H1 (cell line): ENCODE measurements at regions not wholly inside any gene's neighbourhood (a gene's known extent, or its start where the extent isn't known, plus 50 kb on each side); places are given as distances from the start of the nearest gene placed in this dataset.

Experiments
- CTCF ChIA-PET: fragments of 300-600 bp; sonication (Branson Sonifier 250); formaldehyde crosslinking; loops from one replicate; lab custom pipeline; 2021; ENCODE audit not compliant: partially characterized antibody; lab: Charles Lee
- POLR2A ChIA-PET: fragments of 300-600 bp; sonication (Branson Sonifier 250); formaldehyde crosslinking; loops from one replicate; lab custom pipeline; 2021; ENCODE audit warnings: inconsistent platforms; ENCODE audit not compliant: partially characterized antibody; lab: Charles Lee
- DNase-seq, 2 experiments: peaks; one replicate each; pipeline versions ENCODE4 v3.0.0 to v3.0.0-alpha.2; 2010 to 2022; ENCODE audit warnings: low spot score in 2 of 2, low read depth in 1 of 2, mixed read lengths in 1 of 2
- FAIRE-seq: peaks from 2 replicates; lab custom pipeline; 2011; peaks lifted over from hg19 to GRCh38; lab: Jason Lieb, UNC
- H2AFZ ChIP-seq: 2 replicates; pipeline ENCODE4 v1.8.1; 2012; ENCODE audit warnings: low read length, inconsistent platforms
- H2AK5ac ChIP-seq: 2 replicates; pipeline ENCODE4 v1.6.1; 2013; ENCODE audit warnings: low read depth, low read length
- H2BK120ac ChIP-seq: replicated peaks from 2 replicates; pipeline ENCODE3; 2013; ENCODE audit warnings: low read depth, low read length, inconsistent platforms
- H2BK12ac ChIP-seq: 2 replicates; pipeline ENCODE4 v1.6.1; 2013; ENCODE audit warnings: low read depth, low read length
- H2BK15ac ChIP-seq: 2 replicates; pipeline ENCODE4 v1.6.1; 2013; ENCODE audit warnings: low read length
- H2BK20ac ChIP-seq: 2 replicates; pipeline ENCODE4 v1.6.1; 2013; ENCODE audit warnings: low read length
- H2BK5ac ChIP-seq: 2 replicates; pipeline ENCODE4 v1.6.1; 2013; ENCODE audit warnings: low read depth, low read length
- H3K14ac ChIP-seq: 2 replicates; pipeline ENCODE4 v1.6.1; 2013; ENCODE audit warnings: inconsistent platforms; ENCODE audit not compliant: insufficient read length
- H3K18ac ChIP-seq: 2 replicates; pipeline ENCODE4 v1.6.1; 2013; ENCODE audit warnings: low read length; ENCODE audit errors: extremely low read depth
- H3K23ac ChIP-seq: 2 replicates; pipeline ENCODE4 v1.6.1; 2013; ENCODE audit warnings: inconsistent platforms; ENCODE audit not compliant: insufficient read length
- H3K23me2 ChIP-seq: 2 replicates; pipeline ENCODE4 v1.6.1; 2013; ENCODE audit warnings: low read depth, low read length
- H3K27ac ChIP-seq: 2 replicates; pipeline ENCODE4 v1.6.1; 2011; ENCODE audit warnings: low read depth, low read length, inconsistent platforms
- H3K27me3 ChIP-seq, 4 experiments: replicated peaks in 1 of 4; 1 replicate in 1 of 4; 2 replicates in 3 of 4; pipeline versions ENCODE4 v1.6.1 to v1.8.1; 2011 to 2013; ENCODE audit warnings: low read length in 3 of 4, mild to moderate bottlenecking in 3 of 4, inconsistent platforms in 2 of 4, mixed read lengths in 2 of 4, moderate library complexity in 1 of 4; ENCODE audit not compliant: control insufficient read depth in 3 of 4, insufficient read depth in 3 of 4; ENCODE audit errors: extremely low read depth in 1 of 4
- H3K36me3 ChIP-seq, 4 experiments: 2 replicates each; pipeline versions ENCODE4 v1.6.1 to v1.8.1; 2011 to 2013; ENCODE audit warnings: mild to moderate bottlenecking in 4 of 4, low read length in 3 of 4, moderate library complexity in 2 of 4, control low read depth in 1 of 4, inconsistent platforms in 1 of 4; ENCODE audit not compliant: insufficient read depth in 4 of 4, control insufficient read depth in 2 of 4
- H3K4ac ChIP-seq: replicated peaks from 2 replicates; pipeline ENCODE3; 2013; ENCODE audit warnings: low read length, low read depth, mixed read lengths, inconsistent platforms; ENCODE audit not compliant: insufficient read length
- H3K4me1 ChIP-seq, 4 experiments: replicated peaks in 1 of 4; 1 replicate in 1 of 4; 2 replicates in 3 of 4; pipeline versions ENCODE4 v1.6.1 to v1.8.1; 2011 to 2013; ENCODE audit warnings: low read length in 3 of 4, inconsistent platforms in 2 of 4, mixed read lengths in 1 of 4; ENCODE audit not compliant: insufficient read depth in 4 of 4, control insufficient read depth in 3 of 4
- H3K4me2 ChIP-seq, 2 experiments: 2 replicates each; pipeline versions ENCODE4 v1.6.1 to v1.8.1; 2011 to 2013; ENCODE audit warnings: low read depth in 2 of 2, low read length in 2 of 2, control low read depth in 1 of 2, inconsistent platforms in 1 of 2, mild to moderate bottlenecking in 1 of 2; ENCODE audit not compliant: insufficient read depth in 1 of 2
- H3K4me3 ChIP-seq, 4 experiments: fragments of 200-600, 300-600 bp in 1 of 4; sonication (generic), shearing (Covaris generic), sonication (Bioruptor Twin) in 1 of 4; 2 replicates each; pipeline versions ENCODE4 v1.5.1 to v1.8.1; 2011 to 2016; ENCODE audit warnings: low read length in 4 of 4, low read depth in 3 of 4, control low read depth in 2 of 4, inconsistent platforms in 2 of 4, mild to moderate bottlenecking in 2 of 4, mixed read lengths in 1 of 4, moderate library complexity in 1 of 4; ENCODE audit not compliant: insufficient read depth in 2 of 4; ENCODE audit errors: extremely low read depth in 1 of 4
- H3K56ac ChIP-seq: replicated peaks from 2 replicates; pipeline ENCODE3; 2013; ENCODE audit warnings: low read depth, mild to moderate bottlenecking, mixed read lengths, low read length, inconsistent platforms; ENCODE audit not compliant: insufficient read length
- H3K79me1 ChIP-seq: 2 replicates; pipeline ENCODE4 v1.6.1; 2013; ENCODE audit warnings: low read depth, low read length, control low read depth
- H3K79me2 ChIP-seq, 2 experiments: 2 replicates each; pipeline versions ENCODE4 v1.6.1 to v1.8.1; 2012 to 2013; ENCODE audit warnings: low read length in 2 of 2, mild to moderate bottlenecking in 2 of 2, inconsistent platforms in 1 of 2; ENCODE audit not compliant: insufficient read depth in 2 of 2, control insufficient read depth in 1 of 2
- H3K9ac ChIP-seq, 4 experiments: replicated peaks in 1 of 4; 1 replicate in 1 of 4; 2 replicates in 3 of 4; pipeline versions ENCODE4 v1.6.1 to v1.8.1; 2011 to 2013; ENCODE audit warnings: low read depth in 3 of 4, low read length in 3 of 4, control low read depth in 2 of 4, mild to moderate bottlenecking in 2 of 4, moderate library complexity in 2 of 4, inconsistent platforms in 1 of 4; ENCODE audit errors: extremely low read depth in 1 of 4
- H3K9me3 ChIP-seq, 2 experiments: 2 replicates each; pipeline versions ENCODE4 v1.6.1 to v1.8.1; 2012 to 2013; ENCODE audit warnings: mild to moderate bottlenecking in 2 of 2, moderate library complexity in 2 of 2, control low read depth in 1 of 2, inconsistent platforms in 1 of 2, low read depth in 1 of 2, low read length in 1 of 2, mixed read lengths in 1 of 2; ENCODE audit not compliant: insufficient read depth in 2 of 2
- H4K20me1 ChIP-seq, 2 experiments: replicated peaks in 1 of 2; 2 replicates each; pipeline versions ENCODE3 to v1.8.1; 2011 to 2013; ENCODE audit warnings: inconsistent platforms in 2 of 2, low read length in 2 of 2, mild to moderate bottlenecking in 1 of 2; ENCODE audit not compliant: insufficient read depth in 2 of 2, control insufficient read depth in 1 of 2
- H4K5ac ChIP-seq: 2 replicates; pipeline ENCODE4 v1.6.1; 2013; ENCODE audit warnings: low read length, low read depth, mixed read lengths, inconsistent platforms; ENCODE audit not compliant: insufficient read length
- H4K8ac ChIP-seq: 2 replicates; pipeline ENCODE4 v1.8.0; 2013; ENCODE audit warnings: mild to moderate bottlenecking, moderate library complexity, low read length, inconsistent platforms; ENCODE audit not compliant: insufficient read depth; ENCODE audit errors: extremely low read depth
- H4K91ac ChIP-seq: replicated peaks from 2 replicates; pipeline ENCODE3; 2013; ENCODE audit warnings: low read length, mixed read lengths, inconsistent platforms; ENCODE audit not compliant: insufficient read length
- EGR1 ChIP-seq: IDR thresholded peaks from 2 replicates; pipeline ENCODE4 v1.6.1; 2011; ENCODE audit warnings: low read depth, low read length, borderline replicate concordance
- HDAC6 ChIP-seq: IDR thresholded peaks from one replicate; pipeline ENCODE4 v1.7.1; 2012; ENCODE audit warnings: low read depth, mild to moderate bottlenecking, inconsistent platforms, low read length, moderate library complexity
- RNF2 ChIP-seq: fragments of 200-900, 300-1000 bp; sonication (generic); IDR thresholded peaks from 2 replicates; pipeline ENCODE4 v1.7.1; 2016; ENCODE audit warnings: borderline replicate concordance, low read depth, mild to moderate bottlenecking, antibody characterized with exemption, low read length; ENCODE audit not compliant: poor library complexity, severe bottlenecking; ENCODE audit errors: missing control alignments
- ZNF274 ChIP-seq: IDR thresholded peaks from 2 replicates; pipeline ENCODE4 v1.7.0; 2012; ENCODE audit warnings: low read length, borderline replicate concordance; ENCODE audit errors: extremely low read depth
- WGBS, 2 experiments: shearing (Covaris generic) in 1 of 2; methylation state at CpG; one replicate each; pipeline versions ENCODE4 v1.1.6 to v1.1.7; 2013 to 2015; ENCODE audit warnings: low lambda C conversion rate in 2 of 2, mixed read lengths in 2 of 2, inconsistent platforms in 1 of 2, low coverage in 1 of 2, missing lambda C conversion rate in 1 of 2; ENCODE audit not compliant: insufficient replicate concordance in 2 of 2, insufficient coverage in 1 of 2, insufficient read length in 1 of 2; ENCODE audit errors: extremely low coverage in 1 of 2, missing lambda C conversion rate in 1 of 2; 5-methylcytosine and 5-hydroxymethylcytosine counted together
- TF ChIP-seq, protein P1 (sequence below): IDR thresholded peaks from 2 replicates; pipeline ENCODE4 v1.6.1; 2011; ENCODE audit warnings: low read length, improper control_type of control experiment

DNA sequence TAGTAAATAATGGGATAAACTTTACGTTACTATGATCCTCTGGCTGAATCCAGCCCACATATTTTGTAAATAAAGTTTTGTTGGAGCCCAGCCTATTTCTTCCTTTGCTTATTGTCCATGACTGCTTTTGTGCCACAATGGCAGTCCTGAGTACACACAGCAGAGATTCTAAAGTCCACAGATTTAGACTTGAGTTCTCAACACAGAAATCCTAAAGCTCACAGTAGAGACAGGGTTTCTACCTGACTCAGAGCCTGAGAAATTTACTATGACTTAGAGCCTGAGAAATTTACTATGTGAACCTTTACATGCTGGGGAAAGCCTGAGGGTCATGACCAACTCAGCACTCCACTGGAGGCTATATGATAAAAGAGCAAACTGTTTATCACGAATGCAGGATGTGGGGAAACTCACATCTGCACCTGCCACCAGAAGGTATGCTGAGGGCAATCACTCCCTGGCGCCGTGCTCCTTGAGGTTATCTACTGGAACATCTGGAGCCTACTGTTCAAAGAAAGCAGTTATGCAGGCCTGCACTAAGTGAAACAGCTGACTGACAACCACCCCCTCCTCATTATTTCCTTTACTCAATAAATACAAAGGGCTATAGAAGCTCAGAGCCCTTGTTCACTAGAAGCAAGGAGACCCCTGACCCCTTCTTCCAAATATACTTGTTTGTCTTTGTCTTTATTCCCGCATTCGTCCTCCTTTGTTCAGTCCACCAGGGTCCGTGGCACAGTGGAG is 52.6 kb upstream of the BICD1 start:
- Histone ChIP-seq H4K20me1 (no peaks in the 10 kb centered on the region), H3K9me3 (peaks cover 2% of the 10 kb centered on the region in 2 experiments; a peak in 2 of 4 replicates), H2BK5ac (no peak overlapping the region), H3K27ac (no peak overlapping the region), H3K9ac (no peak overlapping the region), H2BK12ac (no peak overlapping the region; the same call in 1 of the 2 replicates), H3K56ac (no peak overlapping the region), H3K79me2 (no peaks in the 10 kb centered on the region), H3K4ac (no peak overlapping the region), H3K4me2 (no peak overlapping the region), H3K23me2 (no peaks in the 10 kb centered on the region), H3K14ac (no peak overlapping the region), H2AK5ac (no peak overlapping the region), H3K4me1 (peaks cover 0 to 7% (median 1%) of the 10 kb centered on the region in 4 experiments; a peak in 2 of 7 replicates), H3K23ac (no peak overlapping the region), H4K5ac (no peak overlapping the region), H3K4me3 (no peak overlapping the region), H4K91ac (no peak overlapping the region), H2BK20ac (0 out of 2 replicates have a peak overlapping the region, but pooled peaks have one; percentile 9), H3K36me3 (no peaks in the 10 kb centered on the region), H3K27me3 (no peaks in the 10 kb centered on the region), H3K79me1 (no peaks in the 10 kb centered on the region), H2BK15ac (no peak overlapping the region), H4K8ac (no peak overlapping the region), H3K18ac (no peak overlapping the region), H2AFZ (no peak overlapping the region), H2BK120ac (no peak overlapping the region)
- ChIA-PET POLR2A (no interaction called here), CTCF (interaction anchor here (0.6 kb wide), 1 partner anchor 205 kb away, joined by 5 read pairs; no protein-coding TSS in a partner anchor)
- 93% methylated on average over 7 of the region's 7 CpGs; no CpG with 5 or more reads in 1 of the 2 experiments for WGBS, 2 experiments
- DNase-seq, result no peak
- TF ChIP-seq EGR1, result no peak
- TF ChIP-seq RNF2, result no peak
- no peak for TF ChIP-seq ZNF274
- TF ChIP-seq HDAC6, result no peak
- TF ChIP-seq, protein P1, sequence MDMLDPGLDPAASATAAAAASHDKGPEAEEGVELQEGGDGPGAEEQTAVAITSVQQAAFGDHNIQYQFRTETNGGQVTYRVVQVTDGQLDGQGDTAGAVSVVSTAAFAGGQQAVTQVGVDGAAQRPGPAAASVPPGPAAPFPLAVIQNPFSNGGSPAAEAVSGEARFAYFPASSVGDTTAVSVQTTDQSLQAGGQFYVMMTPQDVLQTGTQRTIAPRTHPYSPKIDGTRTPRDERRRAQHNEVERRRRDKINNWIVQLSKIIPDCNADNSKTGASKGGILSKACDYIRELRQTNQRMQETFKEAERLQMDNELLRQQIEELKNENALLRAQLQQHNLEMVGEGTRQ, result no peak
- no peak for FAIRE-seq
